H7 (cell line): ENCODE measurements at regions not wholly inside any gene's neighbourhood (a gene's known extent, or its start where the extent isn't known, plus 50 kb on each side); places are given as distances from the start of the nearest gene placed in this dataset.

Experiments used
- DNase-seq: peaks from one replicate; pipeline ENCODE4 v3.0.0; 2012
- H3K27me3 ChIP-seq: 2 replicates; pipeline ENCODE4 v1.6.0; 2011; ENCODE audit warnings: mild to moderate bottlenecking, low read length; ENCODE audit not compliant: control insufficient read depth, insufficient read depth
- H3K36me3 ChIP-seq: replicated peaks from 2 replicates; pipeline ENCODE4 v1.5.1; 2011; ENCODE audit warnings: low read length; ENCODE audit not compliant: control insufficient read depth, insufficient read depth
- H3K4me3 ChIP-seq: 2 replicates; pipeline ENCODE4 v1.5.1; 2011; ENCODE audit warnings: low read depth, mild to moderate bottlenecking, control low read depth, low read length, moderate library complexity; ENCODE audit not compliant: insufficient read depth

GRCh38 chr17:79485419-79485985 is 125.3 kb downstream of the RBFOX3 start:
- Histone ChIP-seq H3K27me3 (no peaks in the 10 kb centered on the region), H3K4me3 (no peak overlapping the region), H3K36me3 (no peaks in the 10 kb centered on the region)
- DNase-seq: no peak

- Histone ChIP-seq H3K36me3 (no peaks in the 10 kb centered on the region), H3K27me3 (no peaks in the 10 kb centered on the region), H3K4me3 (no peak overlapping the region)
- DNase-seq: no peak
Measured at GRCh38 chr17:79484600-79485418, 126.0 kb downstream of the RBFOX3 start.

GRCh38 chr17:79483842-79484241 is 127.0 kb downstream of the RBFOX3 start:
- Histone ChIP-seq H3K27me3 (no peaks in the 10 kb centered on the region), H3K4me3 (no peak overlapping the region), H3K36me3 (no peaks in the 10 kb centered on the region)
- DNase-seq: no peak

GRCh38 chr17:79482727-79483521 is 127.9 kb downstream of the RBFOX3 start:
- DNase-seq: peak; percentile 88
- Histone ChIP-seq H3K36me3 (no peaks in the 10 kb centered on the region), H3K27me3 (no peaks in the 10 kb centered on the region), H3K4me3 (peak overlapping the region; percentile 7; the same call in 1 of the 2 replicates)

GRCh38 chr17:79479876-79480275 is 131.0 kb downstream of the RBFOX3 start:
- Histone ChIP-seq H3K36me3 (no peaks in the 10 kb centered on the region), H3K4me3 (no peak overlapping the region), H3K27me3 (no peaks in the 10 kb centered on the region)
- no peak for DNase-seq

GRCh38 chr17:79478841-79479240 is 132.0 kb downstream of the RBFOX3 start:
- H3K36me3 ChIP-seq: no peaks in the 10 kb centered on the region
- no peaks in the 10 kb centered on the region for H3K27me3 ChIP-seq
- DNase-seq: no peak
- no peak overlapping the region for H3K4me3 ChIP-seq

- Histone ChIP-seq H3K27me3 (no peaks in the 10 kb centered on the region), H3K4me3 (no peak overlapping the region), H3K36me3 (no peaks in the 10 kb centered on the region)
- no peak for DNase-seq
Measured at GRCh38 chr17:79478051-79478461, 132.8 kb downstream of the RBFOX3 start.

GRCh38 chr17:79476074-79476652 is 134.7 kb downstream of the RBFOX3 start:
- DNase-seq: peak; percentile 74
- no peak overlapping the region for H3K4me3 ChIP-seq
- no peaks in the 10 kb centered on the region for H3K36me3 ChIP-seq
- no peaks in the 10 kb centered on the region for H3K27me3 ChIP-seq

- no peaks in the 10 kb centered on the region for H3K27me3 ChIP-seq
- no peak for DNase-seq
- no peak overlapping the region for H3K4me3 ChIP-seq
- no peaks in the 10 kb centered on the region for H3K36me3 ChIP-seq
Measured at GRCh38 chr17:79473876-79474440, 136.9 kb downstream of the RBFOX3 start.

- H3K27me3 ChIP-seq: no peaks in the 10 kb centered on the region
- no peaks in the 10 kb centered on the region for H3K36me3 ChIP-seq
- no peak for DNase-seq
- no peak overlapping the region for H3K4me3 ChIP-seq
Measured at GRCh38 chr17:79473111-79473875, 137.6 kb downstream of the RBFOX3 start.

- no peak for DNase-seq
- Histone ChIP-seq H3K27me3 (no peaks in the 10 kb centered on the region), H3K36me3 (no peaks in the 10 kb centered on the region), H3K4me3 (no peak overlapping the region)
Measured at GRCh38 chr17:79470754-79471153, 140.1 kb downstream of the RBFOX3 start.

GRCh38 chr17:79469646-79470045 is 141.2 kb downstream of the RBFOX3 start:
- no peaks in the 10 kb centered on the region for H3K27me3 ChIP-seq
- DNase-seq: no peak
- H3K36me3 ChIP-seq: no peaks in the 10 kb centered on the region
- no peak overlapping the region for H3K4me3 ChIP-seq

- Histone ChIP-seq H3K27me3 (no peaks in the 10 kb centered on the region), H3K36me3 (no peaks in the 10 kb centered on the region), H3K4me3 (no peak overlapping the region)
- no peak for DNase-seq
Measured at GRCh38 chr17:79468183-79468944, 142.5 kb downstream of the RBFOX3 start.
